ENCODE measurements at regions not wholly inside any gene's neighbourhood (a gene's known extent, or its start where the extent isn't known, plus 50 kb on each side); places are given as distances from the start of the nearest gene placed in this dataset.
A peak's percentile ranks its signal among the peaks of the same experiment; 100 is the strongest.

GRCh38 chr13:22455036-22455435 lies 725.7 kb upstream of the SGCG start:
- Mint-ChIP-seq H3K27me3 (ENCODE audit: low read depth) (no peaks in the 10 kb centered on the region), H3K9me3 (ENCODE audit: low read depth) (no peaks in the 10 kb centered on the region), H3K36me3 (ENCODE audit: low read depth) (no peaks in the 10 kb centered on the region), H3K4me3 (ENCODE audit: unreplicated experiment) (no peak overlapping the region), H3K27ac (ENCODE audit: unreplicated experiment) (no peak overlapping the region), H3K4me1 (ENCODE audit: low read depth) (peaks cover 21% of the 10 kb centered on the region)
- DNase-seq (ENCODE audit: low spot score), result no peak
- TF ChIP-seq CTCF (IDR thresholded peaks at IDR 0.05), result no peak

GRCh38 chr13:22461854-22462490 lies 718.8 kb upstream of the SGCG start:
- H3K4me1 Mint-ChIP-seq (ENCODE audit: low read depth), result peaks cover 7% of the 10 kb centered on the region
- no peaks in the 10 kb centered on the region for H3K36me3 Mint-ChIP-seq (ENCODE audit: low read depth)
- no peak overlapping the region for H3K27ac Mint-ChIP-seq (ENCODE audit: unreplicated experiment)
- DNase-seq (ENCODE audit: low spot score), result no peak
- H3K27me3 Mint-ChIP-seq (ENCODE audit: low read depth), result no peaks in the 10 kb centered on the region
- H3K4me3 Mint-ChIP-seq (ENCODE audit: unreplicated experiment), result no peak overlapping the region
- TF ChIP-seq CTCF (IDR thresholded peaks at IDR 0.05), result no peak
- no peaks in the 10 kb centered on the region for H3K9me3 Mint-ChIP-seq (ENCODE audit: low read depth)

- H3K4me1 Mint-ChIP-seq (ENCODE audit: low read depth), result peaks cover 7% of the 10 kb centered on the region
- no peak for TF ChIP-seq CTCF (IDR thresholded peaks at IDR 0.05)
- DNase-seq (ENCODE audit: low spot score), result no peak
- no peaks in the 10 kb centered on the region for H3K27me3 Mint-ChIP-seq (ENCODE audit: low read depth)
- no peak overlapping the region for H3K4me3 Mint-ChIP-seq (ENCODE audit: unreplicated experiment)
- H3K9me3 Mint-ChIP-seq (ENCODE audit: low read depth), result no peaks in the 10 kb centered on the region
- no peak overlapping the region for H3K27ac Mint-ChIP-seq (ENCODE audit: unreplicated experiment)
- H3K36me3 Mint-ChIP-seq (ENCODE audit: low read depth), result no peaks in the 10 kb centered on the region
Observed at GRCh38 chr13:22463089-22463488, 717.7 kb upstream of the SGCG start.

- Mint-ChIP-seq H3K27me3 (ENCODE audit: low read depth) (no peaks in the 10 kb centered on the region), H3K9me3 (ENCODE audit: low read depth) (no peaks in the 10 kb centered on the region), H3K4me1 (ENCODE audit: low read depth) (peaks cover 18% of the 10 kb centered on the region), H3K36me3 (ENCODE audit: low read depth) (no peaks in the 10 kb centered on the region), H3K27ac (ENCODE audit: unreplicated experiment) (no peak overlapping the region), H3K4me3 (ENCODE audit: unreplicated experiment) (no peak overlapping the region)
- TF ChIP-seq CTCF (IDR thresholded peaks at IDR 0.05), result no peak
- DNase-seq (ENCODE audit: low spot score), result no peak
Observed at GRCh38 chr13:22468045-22468444, 712.7 kb upstream of the SGCG start.

- H3K4me1 Mint-ChIP-seq (ENCODE audit: low read depth), result peaks cover 18% of the 10 kb centered on the region
- H3K27me3 Mint-ChIP-seq (ENCODE audit: low read depth), result no peaks in the 10 kb centered on the region
- peak overlapping the region; percentile 18 for H3K27ac Mint-ChIP-seq (ENCODE audit: unreplicated experiment)
- no peaks in the 10 kb centered on the region for H3K9me3 Mint-ChIP-seq (ENCODE audit: low read depth)
- TF ChIP-seq CTCF (IDR thresholded peaks at IDR 0.05), result no peak
- no peak overlapping the region for H3K4me3 Mint-ChIP-seq (ENCODE audit: unreplicated experiment)
- DNase-seq (ENCODE audit: low spot score), result no peak
- no peaks in the 10 kb centered on the region for H3K36me3 Mint-ChIP-seq (ENCODE audit: low read depth)
Observed at GRCh38 chr13:22468824-22469223, 712.0 kb upstream of the SGCG start.
